Heart left ventricle (tissue), 16 donors: ENCODE measurements at regions not wholly inside any gene's neighbourhood (a gene's known extent, or its start where the extent isn't known, plus 50 kb on each side); places are given as distances from the start of the nearest gene placed in this dataset.

ENCODE experiments used
- ATAC-seq, 4 donors: fragments of 200-7000 bp; cut with Tn5 transposase; one replicate each; pipeline ENCODE4 v1.9.1; 2020 to 2022; ENCODE audit warnings: moderate library complexity in 4 of 4, mild to moderate bottlenecking in 3 of 4, moderate number of reproducible peaks in 1 of 4
- DNase-seq, 5 donors: peaks; one replicate each; pipeline ENCODE4 v3.0.0-alpha.2; 2020
- H3K27ac ChIP-seq, 12 donors: fragments of 200-600 bp; sonication (generic) in 4 of 12; one replicate each; pipeline versions ENCODE4 v1.5.0 to v1.8.0; 2016 to 2022; ENCODE audit warnings: mild to moderate bottlenecking in 2 of 12
- H3K27me3 ChIP-seq, 9 donors: fragments of 200-600 bp; sonication (generic) in 2 of 9; one replicate each; pipeline versions ENCODE4 v1.5.1 to v1.8.0; 2016 to 2022; ENCODE audit warnings: mild to moderate bottlenecking in 3 of 9
- H3K36me3 ChIP-seq, 9 donors: fragments of 200-600 bp; sonication (generic) in 2 of 9; one replicate each; pipeline versions ENCODE4 v1.5.0 to v1.8.0; 2018 to 2022; ENCODE audit warnings: mild to moderate bottlenecking in 2 of 9
- H3K4me1 ChIP-seq, 12 donors: fragments of 200-600 bp; sonication (generic) in 4 of 12; one replicate each; pipeline versions ENCODE4 v1.5.0 to v1.8.0; 2016 to 2022; ENCODE audit warnings: mild to moderate bottlenecking in 3 of 12
- H3K4me3 ChIP-seq, 12 donors: fragments of 200-600 bp; sonication (generic) in 4 of 12; one replicate each; pipeline versions ENCODE4 v1.5.0 to v1.8.0; 2017 to 2022; ENCODE audit warnings: mild to moderate bottlenecking in 9 of 12, moderate library complexity in 4 of 12
- H3K9me3 ChIP-seq, 12 donors: fragments of 200-600 bp; sonication (generic) in 4 of 12; one replicate each; pipeline versions ENCODE4 v1.5.0 to v1.8.0; 2016 to 2022; ENCODE audit warnings: mild to moderate bottlenecking in 1 of 12
- CTCF ChIP-seq, 12 donors: fragments of 200-600 bp; sonication (generic) in 4 of 12; IDR thresholded peaks; one replicate each; pipeline versions ENCODE4 v1.5.0 to v1.8.0; 2018 to 2022; ENCODE audit warnings: antibody characterized with exemption in 12 of 12, mild to moderate bottlenecking in 5 of 12
- POLR2A ChIP-seq, 2 donors: fragments of 450-650 bp; IDR thresholded peaks; one replicate each; pipeline ENCODE4 v1.6.1; 2017; ENCODE audit warnings: antibody characterized with exemption in 2 of 2, mild to moderate bottlenecking in 2 of 2, moderate library complexity in 2 of 2
- WGBS, 4 donors: extraction: QIAGEN DNeasy Blood & Tissue Kit in 2 of 4; methylation state at CpG; one replicate each; pipeline versions ENCODE4 v1.1.5 to v1.1.7; 2013 to 2018; 5-methylcytosine and 5-hydroxymethylcytosine counted together
- intact Hi-C, 10 donors: fragments of 100-400 bp; cut with DNase I; formaldehyde crosslinking; loops; one replicate each; pipeline versions ENCODE4 v1.11.1 to v1.14.2; 2022
- donor health status: ischemic (EF 13 %, LVEDD 7.1; RV severe dilation, severe dysfunction).
- donor health status: healthy with polysubstance abuse.
- donor health status: DM: no; HTN: yes; CAD: no.
- donor health status: DM: no; HTN: no; CAD: no.
- donor health status: ischemic (EF 25% LVEDD 6.9; RV normal size, moderate dysfunction).
- donor health status: ischemic (EF 25% LVEDD 5.7; RV mildly dilated, moderate dysfunction).
- donor health status: healthy.
- donor health status: DM: yes; HTN: yes; CAD: no.
- donor health status: ischemic (EF 35%, LVEDD 5.7; RV mildly dilated, moderate dysfunction).
- donor health status: nonischemic (EF 11% LVEDD 7.7; RV severe dilation, severe dysfunction).
- donor health status: DM: yes; HTN: yes; CAD: no.
- donor health status: PGD.
- donor health status: ischemic (EF 29% LVEDD 5.4; RV normal size, mild dysfunction).
- donor health status: nonischemic (EF 23%, LVEDD 6.1; RV moderate dilation, normal function).

DNA sequence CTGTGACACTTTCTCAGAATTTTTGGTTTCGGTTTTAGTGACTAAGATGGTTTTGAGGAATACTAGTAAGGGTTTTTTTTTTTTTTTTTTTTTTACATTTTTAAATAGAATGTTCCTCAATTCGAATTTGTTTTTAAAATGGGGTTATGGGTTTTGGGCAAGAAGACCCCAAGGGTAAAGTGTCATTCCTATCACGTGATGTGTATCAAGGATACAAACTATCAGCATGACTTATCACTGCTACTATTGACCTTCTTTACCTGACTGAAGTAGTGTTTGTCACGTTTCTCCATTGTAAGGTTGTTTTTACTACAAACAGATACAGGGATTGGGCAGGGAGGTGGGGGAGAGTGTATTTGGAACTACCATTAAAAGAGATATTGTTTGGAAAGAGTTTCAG, 781.1 kb upstream of the ADGRL4 start:
- no peak overlapping the region for H3K4me3 ChIP-seq
- H3K4me1 ChIP-seq, result no peaks in the 10 kb centered on the region
- TF ChIP-seq CTCF (IDR thresholded peaks at IDR 0.05), result no peak
- TF ChIP-seq POLR2A (IDR thresholded peaks at IDR 0.05), result no peak
- H3K27ac ChIP-seq, result no peak overlapping the region
- 75 to 79% (median 76%) methylated on average over 4 of the region's 4 CpGs for WGBS, 4 donors
- no peak for ATAC-seq
- no peaks in the 10 kb centered on the region for H3K9me3 ChIP-seq
- H3K27me3 ChIP-seq, result no peaks in the 10 kb centered on the region
- intact Hi-C loops, result no loop called here
- DNase-seq, result no peak
- no peaks in the 10 kb centered on the region for H3K36me3 ChIP-seq

DNA sequence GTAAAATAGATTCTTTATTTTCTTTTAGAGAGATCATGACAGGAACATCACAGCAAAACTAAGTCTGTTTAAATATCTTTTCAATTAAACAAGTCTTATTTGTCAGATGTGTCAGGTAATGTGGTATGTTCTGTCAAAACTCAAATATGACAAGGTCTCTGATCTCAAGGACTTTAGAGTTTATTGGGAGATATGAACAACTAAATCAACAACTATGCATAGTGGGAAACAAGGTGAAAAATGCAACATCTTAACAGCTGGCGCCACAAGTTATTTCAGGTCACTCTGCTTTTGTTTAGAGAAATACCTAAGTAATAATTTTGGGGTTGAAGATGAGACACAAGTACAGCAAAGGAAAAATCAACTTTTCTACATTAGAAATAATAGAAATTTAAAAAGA, 779.4 kb upstream of the ADGRL4 start:
- ATAC-seq (no peak), DNase-seq (no peak)
- intact Hi-C loops, result no loop called here
- no peak overlapping the region for H3K27ac ChIP-seq
- no peak overlapping the region for H3K4me3 ChIP-seq
- no peaks in the 10 kb centered on the region for H3K36me3 ChIP-seq
- no peaks in the 10 kb centered on the region for H3K27me3 ChIP-seq
- TF ChIP-seq CTCF (IDR thresholded peaks at IDR 0.05) (no peak), POLR2A (IDR thresholded peaks at IDR 0.05) (no peak)
- no peaks in the 10 kb centered on the region for H3K9me3 ChIP-seq
- WGBS, 4 donors, result 90 to 92% (median 91%) methylated on average over 1 of the region's 1 CpG
- H3K4me1 ChIP-seq, result no peaks in the 10 kb centered on the region

GRCh38 chr1:79785561-79785960, 779.0 kb upstream of the ADGRL4 start:
- H3K27me3 ChIP-seq, result no peaks in the 10 kb centered on the region
- H3K36me3 ChIP-seq, result no peaks in the 10 kb centered on the region
- 38 to 61% (median 55%) methylated on average over 4 of the region's 4 CpGs for WGBS, 4 donors
- no peak overlapping the region for H3K27ac ChIP-seq
- no peak overlapping the region for H3K4me3 ChIP-seq
- ATAC-seq, result no peak
- DNase-seq, result no peak
- intact Hi-C loops, result no loop called here
- no peaks in the 10 kb centered on the region for H3K4me1 ChIP-seq
- H3K9me3 ChIP-seq, result no peaks in the 10 kb centered on the region
- TF ChIP-seq POLR2A (IDR thresholded peaks at IDR 0.05), result no peak
- no peak for TF ChIP-seq CTCF (IDR thresholded peaks at IDR 0.05)

DNA sequence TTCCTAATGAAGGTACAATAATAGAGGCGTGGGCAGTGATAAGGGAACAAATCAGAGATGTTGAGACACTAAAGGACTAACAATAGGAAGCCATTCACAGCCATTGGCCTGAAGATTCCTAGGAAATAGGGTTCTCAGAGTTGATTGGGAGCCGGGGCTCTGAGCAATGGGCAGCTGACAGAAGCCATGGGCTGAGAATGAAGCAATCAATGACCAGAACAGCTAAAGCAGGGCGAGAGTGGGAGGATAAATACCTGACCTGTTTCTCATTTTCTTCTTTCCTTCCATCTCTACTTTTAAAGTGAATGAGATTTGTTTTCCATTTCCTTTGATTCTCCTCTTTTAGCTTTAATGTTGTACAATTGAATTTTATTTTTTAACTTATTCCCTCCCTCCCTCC, 774.7 kb upstream of the ADGRL4 start:
- Histone ChIP-seq H3K9me3 (no peaks in the 10 kb centered on the region), H3K36me3 (no peaks in the 10 kb centered on the region), H3K4me3 (no peak overlapping the region), H3K27ac (no peak overlapping the region), H3K4me1 (no peaks in the 10 kb centered on the region), H3K27me3 (no peaks in the 10 kb centered on the region)
- 75 to 88% (median 84%) methylated on average over 3 of the region's 3 CpGs for WGBS, 4 donors
- no peak for DNase-seq
- TF ChIP-seq CTCF (IDR thresholded peaks at IDR 0.05) (no peak), POLR2A (IDR thresholded peaks at IDR 0.05) (no peak)
- ATAC-seq, result no peak
- intact Hi-C loops, result no loop called here
